ENCODE measurements at regions not wholly inside any gene's neighbourhood (a gene's known extent, or its start where the extent isn't known, plus 50 kb on each side); places are given as distances from the start of the nearest gene placed in this dataset.

DNA sequence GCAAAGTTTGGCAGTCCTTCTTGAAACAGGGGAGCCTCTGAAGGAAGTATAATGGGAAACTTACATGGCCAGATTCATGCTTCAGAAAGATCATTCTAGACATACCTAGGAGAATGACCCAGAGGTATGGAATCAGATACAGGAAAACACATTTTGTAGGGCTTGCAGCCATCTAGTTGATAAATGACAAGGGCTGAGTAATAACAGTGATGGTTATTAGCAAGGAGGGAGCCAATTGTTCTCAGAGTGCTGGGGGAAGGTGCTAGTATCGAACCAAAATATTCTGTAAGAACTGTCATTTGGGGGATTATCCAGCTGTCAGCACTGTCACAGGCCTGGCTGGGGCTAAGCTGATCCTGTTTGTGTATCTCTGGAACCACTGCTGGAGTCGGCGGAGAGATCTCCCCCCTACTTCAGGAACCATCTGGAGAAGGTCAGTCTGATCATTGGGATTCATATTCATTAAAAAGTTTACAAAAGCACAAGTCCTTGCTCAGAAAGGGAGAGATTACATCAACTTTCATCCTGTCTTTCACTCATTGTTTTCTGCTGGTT lies 113.8 kb upstream of the THSD7B start:
- DNase-seq (no peak), FAIRE-seq (no peak)
- Histone ChIP-seq H3K9me3 (ENCODE audit: control insufficient read depth in 2 of 3, insufficient read depth in 1 of 3, low read length in 3 of 3) (no peaks in the 10 kb centered on the region), H3K36me3 (ENCODE audit: control insufficient read depth in 2 of 3, insufficient read depth in 3 of 3, low read length in 3 of 3) (no peaks in the 10 kb centered on the region), H3K4me3 (ENCODE audit: low read length in 3 of 3) (no peak overlapping the region), H3K27me3 (ENCODE audit: control insufficient read depth, insufficient read depth, low read length) (no peaks in the 10 kb centered on the region), H3K9ac (ENCODE audit: low read length in 3 of 3) (no peak overlapping the region), H3K27ac (ENCODE audit: low read depth in 2 of 2, low read length in 2 of 2) (no peak overlapping the region), H3K4me1 (ENCODE audit: control insufficient read depth in 2 of 3, insufficient read depth in 2 of 3, low read depth in 1 of 3, low read length in 3 of 3) (no peaks in the 10 kb centered on the region)
- intact Hi-C loops (cut with DNase I): no loop called here
- TF ChIP-seq, protein P1, sequence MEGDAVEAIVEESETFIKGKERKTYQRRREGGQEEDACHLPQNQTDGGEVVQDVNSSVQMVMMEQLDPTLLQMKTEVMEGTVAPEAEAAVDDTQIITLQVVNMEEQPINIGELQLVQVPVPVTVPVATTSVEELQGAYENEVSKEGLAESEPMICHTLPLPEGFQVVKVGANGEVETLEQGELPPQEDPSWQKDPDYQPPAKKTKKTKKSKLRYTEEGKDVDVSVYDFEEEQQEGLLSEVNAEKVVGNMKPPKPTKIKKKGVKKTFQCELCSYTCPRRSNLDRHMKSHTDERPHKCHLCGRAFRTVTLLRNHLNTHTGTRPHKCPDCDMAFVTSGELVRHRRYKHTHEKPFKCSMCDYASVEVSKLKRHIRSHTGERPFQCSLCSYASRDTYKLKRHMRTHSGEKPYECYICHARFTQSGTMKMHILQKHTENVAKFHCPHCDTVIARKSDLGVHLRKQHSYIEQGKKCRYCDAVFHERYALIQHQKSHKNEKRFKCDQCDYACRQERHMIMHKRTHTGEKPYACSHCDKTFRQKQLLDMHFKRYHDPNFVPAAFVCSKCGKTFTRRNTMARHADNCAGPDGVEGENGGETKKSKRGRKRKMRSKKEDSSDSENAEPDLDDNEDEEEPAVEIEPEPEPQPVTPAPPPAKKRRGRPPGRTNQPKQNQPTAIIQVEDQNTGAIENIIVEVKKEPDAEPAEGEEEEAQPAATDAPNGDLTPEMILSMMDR (IDR thresholded peaks at IDR 0.05; ENCODE audit: borderline replicate concordance, extremely low read depth, insufficient read depth): no peak

DNA sequence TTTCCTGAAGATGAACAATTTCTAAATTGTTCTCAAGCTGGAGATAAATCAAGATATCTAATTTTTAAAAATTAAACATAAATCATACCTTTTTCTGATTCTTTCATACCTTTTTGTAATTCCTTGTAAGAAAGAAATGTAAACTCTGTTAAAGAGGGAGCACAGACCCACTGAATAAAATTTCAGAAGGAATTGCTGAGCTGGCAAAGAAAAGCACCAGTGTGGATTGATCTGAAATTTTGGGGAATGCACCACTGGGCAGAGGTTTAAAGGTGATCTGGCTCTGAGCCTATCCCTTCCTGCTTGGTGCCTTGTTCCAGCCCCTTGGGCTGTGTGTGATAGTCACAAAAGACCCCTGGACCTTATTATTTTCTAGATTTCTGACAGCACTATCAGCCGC lies 118.3 kb upstream of the THSD7B start:
- TF ChIP-seq, protein P1 (IDR thresholded peaks at IDR 0.05; ENCODE audit: borderline replicate concordance, extremely low read depth, insufficient read depth): no peak
- no peak overlapping the region for H3K27ac ChIP-seq (ENCODE audit: low read depth in 2 of 2, low read length in 2 of 2)
- H3K9ac ChIP-seq (ENCODE audit: low read length in 3 of 3): no peak overlapping the region
- H3K4me3 ChIP-seq (ENCODE audit: low read length in 3 of 3): no peak overlapping the region
- H3K36me3 ChIP-seq (ENCODE audit: control insufficient read depth in 2 of 3, insufficient read depth in 3 of 3, low read length in 3 of 3): no peaks in the 10 kb centered on the region
- H3K27me3 ChIP-seq (ENCODE audit: control insufficient read depth, insufficient read depth, low read length): no peaks in the 10 kb centered on the region
- FAIRE-seq (no peak), DNase-seq (no peak)
- no peaks in the 10 kb centered on the region for H3K9me3 ChIP-seq (ENCODE audit: control insufficient read depth in 2 of 3, insufficient read depth in 1 of 3, low read length in 3 of 3)
- no peaks in the 10 kb centered on the region for H3K4me1 ChIP-seq (ENCODE audit: control insufficient read depth in 2 of 3, insufficient read depth in 2 of 3, low read depth in 1 of 3, low read length in 3 of 3)
- intact Hi-C loops (cut with DNase I): no loop called here

DNA sequence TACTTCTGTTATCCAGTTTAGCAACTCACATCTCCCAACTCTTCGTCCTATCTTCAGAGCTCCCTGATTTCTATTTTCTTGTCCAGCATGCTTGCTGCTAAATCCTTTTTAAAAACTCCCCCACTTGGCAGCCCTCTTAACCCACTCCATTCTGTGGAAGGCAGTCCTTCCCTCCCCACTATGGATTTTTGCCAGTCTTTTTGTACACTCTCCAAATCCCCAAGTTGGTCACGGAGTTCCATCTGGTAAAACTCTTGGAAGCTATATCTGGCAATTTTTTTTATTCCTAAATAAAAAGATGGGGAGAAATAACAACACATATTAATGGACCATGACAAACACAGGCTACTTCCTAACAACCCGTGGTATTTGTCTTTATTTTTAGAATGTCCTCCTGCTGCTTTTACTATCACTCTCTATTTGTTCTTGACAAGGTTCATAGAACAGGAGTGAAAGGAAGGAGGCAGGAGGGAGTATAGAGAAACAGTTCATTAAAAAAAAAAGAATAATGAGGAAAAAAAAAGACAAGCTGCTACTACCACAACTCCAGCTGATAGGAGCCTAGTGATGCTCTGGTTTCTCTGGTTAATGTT lies 120.0 kb upstream of the THSD7B start:
- DNase-seq (peak in 2 of 5 donors; percentile 43 to 56), FAIRE-seq (no peak)
- no peak overlapping the region for H3K4me3 ChIP-seq (ENCODE audit: low read length in 3 of 3)
- TF ChIP-seq, protein P1 (IDR thresholded peaks at IDR 0.05; ENCODE audit: borderline replicate concordance, extremely low read depth, insufficient read depth): no peak
- H3K36me3 ChIP-seq (ENCODE audit: control insufficient read depth in 2 of 3, insufficient read depth in 3 of 3, low read length in 3 of 3): no peaks in the 10 kb centered on the region
- H3K9me3 ChIP-seq (ENCODE audit: control insufficient read depth in 2 of 3, insufficient read depth in 1 of 3, low read length in 3 of 3): no peaks in the 10 kb centered on the region
- no peaks in the 10 kb centered on the region for H3K4me1 ChIP-seq (ENCODE audit: control insufficient read depth in 2 of 3, insufficient read depth in 2 of 3, low read depth in 1 of 3, low read length in 3 of 3)
- no peak overlapping the region for H3K27ac ChIP-seq (ENCODE audit: low read depth in 2 of 2, low read length in 2 of 2)
- no peak overlapping the region for H3K9ac ChIP-seq (ENCODE audit: low read length in 3 of 3)
- intact Hi-C loops (cut with DNase I): no loop called here
- H3K27me3 ChIP-seq (ENCODE audit: control insufficient read depth, insufficient read depth, low read length): no peaks in the 10 kb centered on the region

DNA sequence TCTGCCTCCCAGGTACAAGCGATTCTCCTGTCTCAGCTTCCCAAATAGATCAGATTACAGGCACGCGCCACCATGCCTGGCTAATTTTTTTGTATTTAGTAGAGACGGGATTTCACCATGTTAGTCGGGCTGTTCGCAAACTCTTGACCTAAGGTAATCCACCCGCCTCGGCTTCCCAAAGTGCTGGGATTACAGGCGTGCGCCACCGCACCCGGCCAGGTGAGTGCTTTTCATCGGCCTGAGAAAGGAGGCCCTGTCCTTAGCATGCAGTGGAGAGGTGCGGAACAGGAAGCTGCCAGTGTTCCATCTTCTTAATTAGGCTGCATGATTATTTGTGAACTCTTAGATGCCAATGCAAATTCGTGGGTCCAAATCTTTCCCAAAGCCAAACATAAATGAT lies 125.7 kb upstream of the THSD7B start:
- H3K9me3 ChIP-seq (ENCODE audit: control insufficient read depth in 2 of 3, insufficient read depth in 1 of 3, low read length in 3 of 3): no peaks in the 10 kb centered on the region
- no peak overlapping the region for H3K9ac ChIP-seq (ENCODE audit: low read length in 3 of 3)
- no peaks in the 10 kb centered on the region for H3K27me3 ChIP-seq (ENCODE audit: control insufficient read depth, insufficient read depth, low read length)
- no peaks in the 10 kb centered on the region for H3K36me3 ChIP-seq (ENCODE audit: control insufficient read depth in 2 of 3, insufficient read depth in 3 of 3, low read length in 3 of 3)
- no peak overlapping the region for H3K4me3 ChIP-seq (ENCODE audit: low read length in 3 of 3)
- no peak overlapping the region for H3K27ac ChIP-seq (ENCODE audit: low read depth in 2 of 2, low read length in 2 of 2)
- DNase-seq: peak in 1 of 5 donors; percentile 59
- TF ChIP-seq, protein P1 (IDR thresholded peaks at IDR 0.05; ENCODE audit: borderline replicate concordance, extremely low read depth, insufficient read depth): no peak
- intact Hi-C loops (cut with DNase I): no loop called here
- no peaks in the 10 kb centered on the region for H3K4me1 ChIP-seq (ENCODE audit: control insufficient read depth in 2 of 3, insufficient read depth in 2 of 3, low read depth in 1 of 3, low read length in 3 of 3)
- FAIRE-seq: no peak

Data from kidney (tissue), 13 donors.